Ishikawa (cell line): ENCODE measurements at regions not wholly inside any gene's neighbourhood (a gene's known extent, or its start where the extent isn't known, plus 50 kb on each side); places are given as distances from the start of the nearest gene placed in this dataset.

Source experiments
- EP300 ChIP-seq: IDR thresholded peaks from 2 replicates; pipeline ENCODE4 v1.6.1; 2012; ENCODE audit warnings: borderline replicate concordance
- MAX ChIP-seq: IDR thresholded peaks from 2 replicates; pipeline ENCODE4 v1.6.1; 2012
- TCF12 ChIP-seq: IDR thresholded peaks from 2 replicates; pipeline ENCODE4 v1.6.1; 2012; ENCODE audit warnings: low read depth

DNA sequence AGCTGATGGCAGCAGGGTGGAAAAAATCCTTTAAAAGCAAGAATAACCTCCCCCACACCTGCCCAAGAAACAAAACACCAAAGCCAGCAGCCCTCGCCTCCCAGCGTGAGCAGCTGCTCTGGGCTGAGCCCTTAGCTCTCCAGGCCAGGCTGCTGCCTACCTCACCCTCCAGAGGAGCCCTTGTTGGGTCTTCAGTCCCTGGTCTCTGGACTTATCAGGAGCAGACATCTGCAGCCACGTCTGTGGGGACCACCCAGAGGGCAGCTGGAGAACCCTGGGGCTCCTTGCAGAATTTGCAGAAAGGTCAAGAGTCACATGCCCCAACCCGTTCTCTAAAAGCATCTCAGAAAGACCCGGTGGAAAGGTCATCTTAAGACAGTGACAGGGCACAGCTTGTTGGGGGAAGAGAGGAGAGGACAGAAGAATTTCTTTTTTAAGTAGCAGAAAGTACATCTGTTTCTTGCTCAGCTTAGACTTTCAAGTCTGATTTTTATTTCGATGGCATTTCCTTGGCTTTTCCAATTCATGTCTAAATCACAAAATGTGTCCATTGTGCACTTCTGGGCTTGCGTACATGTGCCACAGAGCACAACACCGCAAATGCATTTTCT is 425.7 kb upstream of the NFE2L3 start:
- TF ChIP-seq EP300, result no peak
- no peak for TF ChIP-seq TCF12
- no peak for TF ChIP-seq MAX
